NCI-H748 treated with DMSO at 0.1 percent for 48 hours (cell line): ENCODE measurements at regions not wholly inside any gene's neighbourhood (a gene's known extent, or its start where the extent isn't known, plus 50 kb on each side); places are given as distances from the start of the nearest gene placed in this dataset.
A peak's percentile ranks its signal among the peaks of the same experiment; 100 is the strongest.

ENCODE experiments used
- DNase-seq: peaks from one replicate; lab custom pipeline; 2025; lab: John Stamatoyannopoulos, UW

DNA sequence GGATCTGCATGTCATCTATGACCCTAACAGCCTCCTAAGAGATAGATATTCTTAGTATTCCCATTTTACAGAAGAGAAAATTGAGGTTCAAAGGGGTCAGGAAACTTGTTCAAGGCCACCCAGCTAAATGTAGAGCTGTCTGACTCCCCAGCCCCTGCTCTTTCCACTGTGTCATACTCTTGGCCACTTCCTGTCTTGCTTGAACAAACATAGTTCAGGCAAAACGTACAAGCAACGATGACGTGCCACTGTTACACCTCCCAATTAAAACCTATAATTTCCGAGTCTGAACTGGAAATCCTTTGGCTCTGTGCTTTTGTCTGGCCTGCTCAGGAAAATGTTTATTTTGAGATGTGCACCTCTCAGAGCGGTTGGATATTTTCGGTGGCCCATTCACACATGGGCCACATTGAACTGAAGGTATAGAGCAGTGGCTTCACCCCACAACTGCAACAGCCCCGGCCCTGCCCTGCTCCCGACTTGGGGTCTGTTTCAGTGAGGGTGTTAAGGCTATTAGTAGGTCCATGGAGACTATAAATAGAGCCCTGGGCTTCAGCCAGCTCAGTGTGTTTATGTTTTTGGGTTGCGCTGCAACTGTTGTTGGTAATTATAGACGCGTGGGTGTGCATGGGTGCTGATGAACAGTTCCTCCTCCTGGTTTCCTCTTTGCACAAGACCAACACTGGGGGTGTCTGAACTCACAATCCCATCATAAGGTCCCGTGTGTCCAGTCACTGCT lies 172.3 kb upstream of the ADO start:
- DNase-seq = peak; percentile 29

DNA sequence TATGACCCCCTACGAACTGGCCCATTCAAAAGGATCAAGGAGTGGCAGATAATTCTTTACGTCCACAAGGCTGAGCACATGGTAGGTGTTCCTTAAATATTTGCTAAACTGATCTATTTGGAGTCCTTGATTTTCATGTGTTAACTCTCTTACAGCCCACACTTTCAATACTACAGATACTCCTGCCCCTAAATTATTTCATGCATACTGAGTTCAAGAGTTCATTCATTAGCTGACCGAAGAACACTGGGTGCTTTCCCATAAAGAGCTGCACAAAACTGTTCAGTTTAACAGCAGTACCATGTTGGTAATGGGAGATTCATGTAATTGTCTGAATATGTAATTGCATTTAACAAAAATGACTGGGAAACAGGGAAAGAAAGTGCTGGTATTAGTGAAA lies 170.5 kb upstream of the ADO start:
- no peak for DNase-seq

DNA sequence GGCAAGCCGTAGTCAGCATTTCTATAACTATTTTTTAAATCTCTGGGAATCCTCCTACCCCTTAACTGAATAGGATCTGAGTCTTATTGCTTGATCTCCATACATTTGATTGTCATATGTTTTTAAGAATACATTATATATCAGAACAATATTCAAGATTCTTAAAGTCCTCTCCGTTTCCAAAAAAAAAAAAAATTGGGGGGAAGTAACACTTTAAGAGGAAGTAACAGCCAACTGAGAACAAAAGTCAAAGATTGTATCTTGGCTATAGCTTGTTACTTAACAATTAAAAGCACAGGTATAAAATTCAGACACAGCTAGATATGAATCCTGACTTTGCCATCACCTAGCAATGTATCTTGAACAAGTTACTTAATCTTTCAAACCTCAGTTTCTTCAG lies 169.9 kb upstream of the ADO start:
- no peak for DNase-seq

DNA sequence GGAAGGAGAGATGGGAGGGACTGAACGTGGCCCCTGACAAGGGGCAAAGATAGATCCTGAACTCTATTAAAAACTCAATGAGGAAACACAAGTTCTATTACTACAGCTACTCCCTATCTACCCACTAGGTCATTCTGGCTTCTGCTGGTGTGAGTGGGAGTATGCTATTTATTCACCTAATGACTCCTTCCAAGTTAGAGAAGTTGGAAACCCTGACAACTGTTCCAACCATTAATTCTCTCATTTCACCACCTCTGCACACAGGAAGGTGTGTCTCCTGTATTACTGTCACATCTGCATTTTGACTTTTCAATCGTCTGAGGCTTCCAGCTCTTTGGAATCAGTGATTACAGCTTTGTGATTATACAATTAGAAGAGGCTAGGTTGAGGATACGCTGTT lies 169.4 kb upstream of the ADO start:
- no peak for DNase-seq

DNA sequence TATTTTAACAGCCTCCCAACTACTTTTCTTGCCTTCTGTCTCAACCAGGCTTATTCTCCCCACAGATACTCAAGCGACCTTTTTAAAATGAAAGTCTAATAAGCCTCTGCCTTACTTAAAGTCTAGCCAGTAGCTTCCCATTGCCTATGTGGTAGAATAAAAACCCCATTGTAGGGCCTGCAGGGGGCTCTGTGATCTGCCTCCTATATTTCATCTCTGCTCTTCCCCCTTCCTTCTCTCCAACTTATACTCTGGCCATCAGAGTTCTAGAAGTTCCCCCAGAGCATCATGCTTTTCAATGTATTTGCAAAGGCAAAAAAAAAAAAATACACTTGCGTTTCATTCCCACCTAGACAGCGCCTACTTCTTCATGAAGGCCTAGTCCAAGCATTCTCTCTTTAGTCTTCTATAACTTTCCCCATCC lies 167.7 kb upstream of the ADO start:
- DNase-seq = no peak

DNA sequence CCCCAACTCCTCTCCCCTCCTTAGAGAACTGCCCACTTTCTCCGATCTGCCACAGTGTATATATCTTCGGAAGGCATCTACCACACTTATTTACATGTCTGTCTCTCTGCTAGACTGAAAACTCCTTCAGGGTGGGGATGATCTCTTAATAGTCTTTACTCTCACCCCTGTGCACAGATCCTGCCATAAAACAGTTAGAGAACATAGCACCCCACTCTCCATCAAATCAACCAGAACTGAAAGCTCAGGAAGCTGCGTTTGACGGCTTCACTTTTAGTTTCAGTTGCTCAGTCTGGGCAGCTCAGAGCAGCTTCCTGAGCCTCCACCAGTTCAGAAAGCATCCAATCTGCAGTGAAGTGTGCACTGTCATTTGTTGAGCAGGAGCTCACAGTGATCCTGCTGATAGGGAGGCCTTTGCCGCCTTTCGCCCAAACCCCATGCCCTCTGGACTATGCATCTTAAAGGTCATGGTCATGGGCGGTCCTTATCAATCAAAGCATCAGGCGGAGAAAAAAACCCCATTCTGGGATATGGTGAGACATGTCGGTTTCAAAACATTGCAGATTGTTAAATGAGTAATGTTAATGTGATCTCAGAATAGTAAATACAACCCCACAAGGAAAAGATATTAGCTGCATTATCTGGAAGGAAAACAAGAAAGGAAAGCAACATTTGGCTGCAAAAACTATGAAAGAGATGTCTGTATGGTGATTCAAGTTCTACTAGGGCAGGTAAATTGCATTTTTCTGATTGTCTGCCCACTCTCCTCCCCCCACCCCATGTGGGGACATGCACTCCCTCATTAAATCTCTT lies 167.1 kb upstream of the ADO start:
- no peak for DNase-seq

DNA sequence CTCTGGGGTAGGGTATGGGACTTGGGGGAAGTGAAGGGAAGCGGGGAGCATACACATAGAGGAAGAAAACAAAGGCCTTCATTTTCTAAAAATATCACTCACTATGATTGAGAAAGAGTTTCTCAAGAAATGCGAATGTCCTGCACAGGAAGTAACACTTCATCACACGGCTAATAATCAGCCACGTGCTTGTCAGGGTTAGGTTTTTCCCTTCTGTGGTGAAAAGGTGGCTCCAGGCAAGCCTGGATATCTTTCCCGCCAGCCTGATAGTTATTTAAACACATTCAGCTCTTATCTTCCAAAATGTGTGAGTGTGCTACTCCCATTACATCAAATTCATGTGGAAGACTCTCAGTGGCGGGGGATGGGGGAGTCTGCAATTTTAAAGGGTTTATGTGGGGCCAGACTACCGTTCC lies 166.4 kb upstream of the ADO start:
- no peak for DNase-seq

DNA sequence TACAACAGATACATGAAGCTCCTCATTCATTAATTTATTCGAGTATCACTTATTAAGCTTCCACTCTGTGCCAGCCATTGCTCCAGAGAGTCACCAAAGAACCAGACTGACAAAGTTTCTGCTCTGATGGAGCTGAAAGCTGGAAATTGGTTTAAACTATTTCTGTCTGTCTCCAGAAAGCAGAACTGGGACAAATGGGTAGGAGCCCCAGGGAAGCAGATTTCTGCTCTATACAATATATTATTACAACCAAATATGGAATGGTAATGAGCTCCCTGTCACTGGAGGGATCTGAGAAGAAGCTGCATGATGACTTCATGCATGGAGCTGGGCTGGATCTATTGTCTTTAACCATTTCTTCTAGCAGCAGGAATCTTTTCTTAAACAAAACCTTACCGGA lies 165.4 kb upstream of the ADO start:
- DNase-seq = no peak

DNA sequence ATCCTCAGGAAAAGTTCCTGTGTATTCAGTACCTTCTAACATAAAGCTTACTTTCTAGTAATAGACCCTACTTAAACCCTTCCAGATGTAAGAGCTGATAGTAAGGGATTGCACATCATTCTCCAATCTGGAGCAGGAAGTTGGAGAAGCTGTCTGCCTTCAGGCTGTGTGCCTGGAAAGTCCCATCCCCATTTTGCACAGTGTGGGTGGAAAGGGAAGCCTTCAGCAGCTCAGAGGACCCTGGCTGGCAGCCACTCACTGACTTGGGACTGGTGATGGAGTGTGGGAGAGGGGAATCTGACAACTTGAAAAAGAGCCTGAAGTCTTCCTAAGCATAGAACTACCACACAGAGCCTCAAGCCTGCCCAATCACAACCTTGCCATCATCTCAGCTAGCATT lies 164.1 kb upstream of the ADO start:
- no peak for DNase-seq

DNA sequence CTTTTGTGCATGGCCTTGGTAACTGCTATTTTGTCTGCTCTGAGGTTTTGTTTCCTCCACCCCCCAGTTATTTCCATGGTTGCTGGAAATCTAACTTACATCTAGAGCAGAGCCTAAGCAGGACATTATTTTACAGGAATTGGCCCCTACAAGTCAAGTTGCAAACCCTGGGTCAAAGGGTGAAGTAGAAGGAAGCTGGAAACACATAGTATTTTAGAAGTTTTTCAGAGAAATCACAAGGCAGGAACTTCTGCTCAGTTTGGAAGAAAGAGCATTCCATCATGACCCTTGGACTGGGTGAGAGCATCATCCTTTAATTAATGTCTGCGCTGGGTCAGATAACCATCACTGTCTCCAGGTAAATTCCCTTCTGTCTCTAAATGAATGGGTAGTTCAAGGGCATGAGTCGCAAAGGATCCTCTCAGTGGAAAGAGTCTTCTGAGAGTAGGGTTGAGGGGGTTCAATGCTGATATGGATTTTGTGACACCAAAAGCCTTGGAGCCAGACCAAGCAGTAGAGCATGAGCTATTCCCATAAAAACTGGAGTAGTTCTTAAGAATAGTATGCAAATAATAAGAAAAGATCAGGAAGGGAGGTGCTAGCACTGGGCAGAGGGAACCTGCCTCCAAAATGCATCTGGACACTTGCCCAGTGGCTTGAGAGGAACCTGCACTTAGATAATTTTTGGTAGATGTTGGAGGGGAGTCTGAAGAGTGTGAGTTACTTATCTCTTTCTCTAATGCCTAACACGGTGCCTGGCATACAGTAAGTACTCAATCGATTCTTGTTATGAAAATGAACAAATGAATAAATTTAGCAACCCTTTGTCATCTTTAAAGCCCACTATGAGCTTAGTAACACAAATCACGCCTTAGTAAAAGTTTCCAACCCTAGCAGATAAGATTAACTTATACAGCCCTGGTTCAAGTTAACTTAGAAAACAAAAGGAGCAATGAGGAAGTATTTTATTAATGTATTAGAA lies 160.6 kb upstream of the ADO start:
- no peak for DNase-seq

DNA sequence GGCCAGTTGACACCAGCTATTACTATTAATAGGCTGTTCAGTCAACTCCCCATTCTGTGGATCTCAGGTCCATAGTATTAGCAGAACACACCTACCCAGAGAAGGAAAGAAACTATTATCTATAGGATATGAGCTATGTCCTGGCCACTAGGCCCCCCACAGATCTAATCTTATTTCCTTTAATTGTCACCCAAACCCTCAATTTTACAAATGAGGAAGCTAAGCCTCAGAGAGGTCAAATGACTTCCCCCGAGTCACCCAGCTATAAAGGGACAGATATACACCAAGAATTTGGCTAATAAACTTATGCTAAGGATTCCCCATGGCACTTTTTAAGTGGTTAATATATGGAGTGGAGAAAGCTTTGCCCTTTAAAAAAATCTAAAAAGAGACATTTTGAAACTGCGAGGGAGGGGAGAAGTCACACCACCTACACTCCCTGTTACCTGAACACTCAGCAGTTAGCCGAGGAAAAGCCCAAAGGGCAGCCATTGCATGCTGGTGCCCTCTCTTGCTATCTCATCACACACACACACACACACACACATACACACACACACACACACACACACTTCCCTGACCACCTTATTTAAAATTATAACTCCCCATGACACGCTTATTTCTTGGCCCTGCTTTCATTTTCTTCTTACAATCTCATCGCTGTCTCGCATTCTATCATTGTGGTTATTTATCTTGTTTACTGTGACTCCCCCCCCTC lies 157.0 kb upstream of the ADO start:
- no peak for DNase-seq

DNA sequence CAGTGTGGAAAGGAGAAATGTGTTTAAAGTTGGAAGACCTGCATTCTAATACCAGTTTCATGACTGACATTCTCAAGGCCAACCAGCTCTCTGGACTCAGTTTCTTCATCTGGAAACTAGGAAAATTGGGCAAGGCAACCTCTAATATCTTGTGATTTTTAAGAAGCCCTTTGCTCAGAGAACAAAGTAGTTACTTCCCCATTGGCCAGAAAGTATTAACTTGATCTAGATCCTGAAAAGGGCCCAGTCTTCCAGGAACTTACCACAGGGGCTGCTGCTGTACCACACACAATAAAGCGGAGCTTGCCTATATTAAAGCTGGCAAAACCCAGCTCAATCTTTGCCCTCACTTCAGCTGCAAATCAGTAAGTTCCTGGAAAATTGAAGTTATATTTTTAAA lies 155.6 kb upstream of the ADO start:
- no peak for DNase-seq

DNA sequence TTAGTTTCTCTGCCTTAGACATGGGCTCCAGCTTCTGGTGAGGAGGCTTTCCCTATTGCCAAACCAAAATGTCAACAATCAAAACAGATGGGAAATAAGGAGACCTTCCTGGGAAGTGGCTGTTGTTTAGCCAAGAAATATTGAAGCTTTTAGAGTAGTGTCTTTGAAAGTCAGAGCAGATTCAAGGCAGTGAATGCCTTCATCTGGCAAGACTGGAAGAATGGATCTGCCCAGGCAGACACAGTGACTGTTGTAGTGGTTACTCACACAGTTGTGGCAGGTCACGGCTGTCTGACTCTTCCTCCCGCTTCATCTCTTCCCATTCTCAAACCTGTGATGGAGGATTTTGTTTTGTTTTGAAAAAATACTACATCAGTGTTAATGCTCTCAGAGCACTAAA lies 154.1 kb upstream of the ADO start:
- no peak for DNase-seq

DNA sequence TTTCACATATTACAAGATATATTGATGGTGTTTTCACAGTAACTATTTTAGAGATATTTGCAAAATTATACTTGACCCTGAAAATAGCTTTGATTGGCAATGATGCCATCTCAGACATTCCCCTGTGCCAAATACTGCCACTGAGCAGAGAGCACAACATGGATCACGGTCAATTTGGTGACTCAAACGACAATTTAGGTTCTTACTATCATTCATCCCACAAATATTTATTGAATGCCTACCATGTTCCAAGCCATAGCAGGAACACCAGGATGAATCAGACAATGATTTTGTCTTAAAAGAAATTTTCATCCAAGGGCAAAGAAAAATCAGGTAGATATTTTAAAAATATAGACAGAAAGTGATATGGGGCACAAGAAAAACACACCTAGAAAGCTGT lies 153.2 kb upstream of the ADO start:
- DNase-seq = no peak

DNA sequence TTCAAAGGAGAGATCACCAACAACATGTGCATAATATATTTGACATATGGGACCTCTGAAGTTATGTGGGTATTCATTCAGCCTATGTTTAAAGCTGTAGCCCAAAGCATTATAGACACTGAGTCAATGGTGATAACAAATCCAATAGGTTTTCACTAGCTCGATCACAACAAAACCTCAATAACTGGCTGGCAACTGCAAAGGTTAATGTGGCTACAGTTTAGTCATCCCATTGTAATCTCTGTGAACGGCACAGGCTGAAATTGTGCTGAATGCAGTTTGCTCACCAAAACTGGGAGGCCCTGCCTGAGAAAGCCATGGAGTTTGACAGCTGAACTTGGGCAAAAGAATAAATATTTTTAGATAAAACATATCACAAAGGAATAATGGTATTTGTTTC lies 152.4 kb upstream of the ADO start:
- no peak for DNase-seq

DNA sequence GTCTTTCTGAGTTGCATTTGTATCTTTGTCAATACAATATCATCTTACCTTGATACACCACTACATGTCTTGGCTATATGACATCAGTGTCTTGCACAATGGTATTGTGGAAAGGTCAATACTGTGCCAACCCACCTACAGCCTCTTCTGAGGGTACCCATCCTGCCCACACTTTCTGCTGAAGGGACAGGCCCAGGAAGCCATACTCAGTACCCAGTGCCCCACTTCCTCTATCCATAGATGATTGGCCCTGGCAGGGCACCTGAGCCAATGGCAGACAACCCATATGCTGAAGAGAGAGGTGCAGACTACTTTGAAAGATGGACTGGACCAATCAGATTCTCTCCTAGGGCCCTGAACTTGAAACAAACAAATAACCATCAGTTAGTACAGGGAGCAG lies 152.0 kb upstream of the ADO start:
- DNase-seq = no peak

DNA sequence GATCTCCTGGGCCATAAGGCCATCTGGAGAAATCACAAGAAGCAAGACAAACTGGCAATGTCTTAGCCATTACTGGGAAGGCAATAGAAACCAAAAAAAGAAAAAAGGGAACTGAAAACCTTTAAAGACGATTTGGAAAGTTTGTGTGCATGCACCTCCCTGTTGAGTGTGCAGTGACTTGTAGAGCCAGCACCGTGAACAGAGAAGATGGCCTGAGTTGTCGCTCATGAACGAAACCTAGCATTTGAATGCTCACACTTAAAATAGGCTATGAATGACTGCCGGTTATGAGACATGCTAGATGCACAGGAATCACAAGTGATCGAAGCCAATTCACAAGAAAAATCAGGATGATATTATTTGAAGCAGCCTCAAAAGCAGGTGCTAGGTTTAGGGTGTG lies 151.3 kb upstream of the ADO start:
- DNase-seq = no peak

DNA sequence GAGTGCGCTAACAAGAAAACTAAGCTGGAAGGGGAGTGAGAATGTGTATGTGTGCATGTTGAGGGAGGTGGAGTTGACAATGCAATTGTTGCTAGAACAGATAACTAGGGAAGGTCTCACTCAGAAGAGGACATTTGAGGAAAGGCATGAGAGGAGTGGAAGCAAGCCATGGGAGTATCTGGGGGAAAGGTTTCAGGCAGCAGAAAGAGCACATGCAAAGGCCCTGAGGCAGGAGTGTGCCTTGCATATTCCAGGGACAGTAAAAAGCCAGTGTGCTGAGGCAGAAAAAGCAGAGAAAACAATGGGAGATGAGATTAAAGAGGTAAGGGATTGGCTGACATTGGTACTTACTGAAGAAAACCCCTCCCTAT lies 149.6 kb upstream of the ADO start:
- DNase-seq = no peak

DNA sequence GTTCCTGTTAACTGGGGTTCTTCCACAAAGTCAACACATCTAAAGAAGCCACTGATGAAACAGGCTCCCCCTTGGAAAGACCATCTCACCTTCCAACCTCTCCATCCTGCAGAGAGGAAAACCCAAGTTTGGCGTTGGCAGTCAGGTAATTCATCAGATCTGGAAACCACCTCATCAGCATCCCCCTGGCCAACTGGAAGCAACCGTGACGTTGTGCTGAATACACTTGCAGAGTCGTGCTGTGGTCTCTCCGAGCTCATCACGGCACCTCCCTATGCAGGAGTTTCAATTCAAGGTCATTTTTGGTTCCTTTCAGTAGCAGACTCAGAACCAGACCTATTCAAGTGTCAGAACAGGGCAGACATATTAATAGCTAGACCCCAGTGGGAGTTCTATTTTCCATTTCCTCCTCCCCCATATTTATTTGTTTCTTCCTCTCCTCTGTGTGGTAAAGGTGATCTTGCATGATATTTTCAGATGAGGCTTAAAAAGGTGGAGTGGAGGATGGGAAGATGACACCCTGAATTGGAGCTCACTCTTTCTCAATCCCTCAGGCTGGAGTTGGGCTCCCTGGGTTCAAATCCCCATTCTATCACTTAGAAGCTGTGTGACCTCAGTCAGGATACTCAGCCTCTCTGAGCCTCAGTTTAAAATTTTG lies 149.1 kb upstream of the ADO start:
- no peak for DNase-seq

DNA sequence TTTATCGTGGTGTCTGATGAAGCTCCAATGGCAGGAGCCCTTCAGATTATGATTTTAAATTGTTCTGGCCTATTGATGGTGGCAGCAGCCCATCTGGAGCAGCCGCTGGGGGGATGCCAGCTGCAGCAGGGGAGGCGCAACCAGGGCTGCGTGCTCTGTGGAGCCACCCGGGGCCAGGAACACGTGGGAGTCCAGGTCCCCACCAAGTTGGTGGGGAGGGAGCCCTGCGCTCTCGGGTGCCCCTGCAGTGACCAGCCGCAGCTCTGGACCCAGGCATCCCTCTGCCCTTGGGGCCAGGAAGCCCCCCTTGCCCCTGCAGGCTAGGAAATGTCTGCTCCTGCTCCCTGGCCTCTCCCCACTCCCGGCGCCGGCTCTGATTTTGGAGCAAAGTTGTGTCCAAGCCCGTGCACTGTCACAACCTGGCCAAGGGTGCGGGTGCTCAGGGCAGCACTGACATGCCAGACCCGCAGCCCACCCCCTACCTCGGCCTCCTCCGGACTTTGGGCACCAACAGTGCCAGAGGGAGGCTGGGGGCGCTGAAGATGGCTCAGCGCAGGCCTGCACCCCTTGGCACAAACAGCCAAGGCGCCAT lies 147.2 kb upstream of the ADO start:
- DNase-seq = no peak

DNA sequence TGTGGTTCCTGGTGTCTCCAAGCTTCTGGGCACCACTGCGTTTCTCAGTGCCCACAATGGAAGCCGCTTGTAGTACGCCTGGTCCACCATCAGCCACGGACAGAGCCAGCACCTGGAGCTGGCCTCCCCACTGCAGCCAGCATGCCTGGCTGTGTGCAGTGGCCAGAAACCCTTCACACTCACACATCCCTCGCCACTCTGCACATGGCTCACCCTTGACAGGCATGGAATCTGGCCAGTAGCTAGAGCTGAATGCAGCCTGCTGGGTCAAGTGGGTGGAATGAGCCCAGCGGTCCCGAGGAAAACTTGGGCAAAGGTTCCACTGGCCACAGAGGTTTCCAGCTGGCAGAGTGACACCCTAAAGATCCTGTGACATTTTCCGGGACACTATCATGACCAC lies 146.0 kb upstream of the ADO start:
- no peak for DNase-seq
